HEK293 (cell line): ENCODE measurements at regions not wholly inside any gene's neighbourhood (a gene's known extent, or its start where the extent isn't known, plus 50 kb on each side); places are given as distances from the start of the nearest gene placed in this dataset.

Experiments
- ATF2 ChIP-seq: fragments of 450-650 bp; formaldehyde crosslinking; IDR thresholded peaks from 2 replicates; pipeline ENCODE4 v1.5.1; 2016; ENCODE audit warnings: missing biosample characterization, missing genetic modification characterization, low read depth
- REST ChIP-seq: fragments of 450-650 bp; formaldehyde crosslinking; IDR thresholded peaks from 2 replicates; pipeline ENCODE4 v1.5.1; 2016; ENCODE audit warnings: missing biosample characterization, missing genetic modification characterization
- YY1 ChIP-seq: fragments of 450-650 bp; formaldehyde crosslinking; IDR thresholded peaks from 2 replicates; pipeline ENCODE4 v1.5.1; 2018; ENCODE audit warnings: missing biosample characterization, missing genetic modification characterization
- ZBTB20 ChIP-seq: fragments of 450-650 bp; formaldehyde crosslinking; IDR thresholded peaks from 2 replicates; pipeline ENCODE4 v1.5.1; 2016; ENCODE audit warnings: missing biosample characterization, missing genetic modification characterization
- ZNF157 ChIP-seq: fragments of 450-650 bp; formaldehyde crosslinking; IDR thresholded peaks from 2 replicates; pipeline ENCODE4 v1.5.1; 2016; ENCODE audit warnings: missing biosample characterization, missing genetic modification characterization
- ZNF202 ChIP-seq: fragments of 450-650 bp; formaldehyde crosslinking; IDR thresholded peaks from 2 replicates; pipeline ENCODE4 v1.5.1; 2016; ENCODE audit warnings: missing biosample characterization, missing genetic modification characterization, borderline replicate concordance
- ZNF530 ChIP-seq: fragments of 450-650 bp; formaldehyde crosslinking; IDR thresholded peaks from 2 replicates; pipeline ENCODE4 v1.5.1; 2016; ENCODE audit warnings: low read depth, missing biosample characterization, missing genetic modification characterization
- ZNF558 ChIP-seq: fragments of 450-650 bp; formaldehyde crosslinking; IDR thresholded peaks from 2 replicates; pipeline ENCODE4 v1.5.1; 2016; ENCODE audit warnings: missing biosample characterization, missing genetic modification characterization
- ZNF629 ChIP-seq: fragments of 450-650 bp; formaldehyde crosslinking; IDR thresholded peaks from 2 replicates; pipeline ENCODE4 v1.5.1; 2017; ENCODE audit warnings: missing biosample characterization, missing genetic modification characterization
- TF ChIP-seq, protein P1 (sequence below): fragments of 450-650 bp; formaldehyde crosslinking; IDR thresholded peaks from 2 replicates; pipeline ENCODE4 v1.5.1; 2016; ENCODE audit warnings: missing biosample characterization, missing genetic modification characterization
- TF ChIP-seq, protein P2 (sequence below): fragments of 450-650 bp; formaldehyde crosslinking; IDR thresholded peaks from 2 replicates; pipeline ENCODE4 v1.5.1; 2017; ENCODE audit warnings: missing biosample characterization, missing genetic modification characterization

DNA sequence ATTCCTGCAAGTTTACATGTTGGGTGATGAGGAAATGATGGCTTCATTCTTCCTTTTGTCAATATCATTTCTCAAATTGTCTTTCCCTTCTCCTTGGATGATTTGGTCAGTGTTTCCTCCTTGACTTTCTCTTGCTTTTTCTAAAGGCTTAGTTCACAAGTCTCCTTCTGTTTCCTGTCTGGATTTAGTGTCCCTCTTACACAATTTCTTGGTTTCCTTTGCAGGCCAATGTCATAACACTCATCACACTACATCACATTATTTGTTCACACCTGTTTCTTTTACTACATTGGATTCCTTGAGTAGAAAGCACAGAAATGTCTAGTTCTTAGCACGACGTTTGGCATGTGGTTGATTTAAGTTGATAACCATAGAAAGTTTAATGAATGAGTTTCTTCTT lies 490.7 kb downstream of the TDRD3 start:
- TF ChIP-seq REST (tag by site-specific recombination) (no peak), ZNF558 (tag by site-specific recombination) (no peak), ZNF157 (tag by site-specific recombination) (no peak), ZNF530 (tag by site-specific recombination) (no peak), ZBTB20 (tag by site-specific recombination) (no peak), ATF2 (tag by site-specific recombination) (no peak), ZNF629 (tag by site-specific recombination) (no peak), ZNF202 (tag by site-specific recombination) (no peak), YY1 (no peak)
- TF ChIP-seq, protein P1, sequence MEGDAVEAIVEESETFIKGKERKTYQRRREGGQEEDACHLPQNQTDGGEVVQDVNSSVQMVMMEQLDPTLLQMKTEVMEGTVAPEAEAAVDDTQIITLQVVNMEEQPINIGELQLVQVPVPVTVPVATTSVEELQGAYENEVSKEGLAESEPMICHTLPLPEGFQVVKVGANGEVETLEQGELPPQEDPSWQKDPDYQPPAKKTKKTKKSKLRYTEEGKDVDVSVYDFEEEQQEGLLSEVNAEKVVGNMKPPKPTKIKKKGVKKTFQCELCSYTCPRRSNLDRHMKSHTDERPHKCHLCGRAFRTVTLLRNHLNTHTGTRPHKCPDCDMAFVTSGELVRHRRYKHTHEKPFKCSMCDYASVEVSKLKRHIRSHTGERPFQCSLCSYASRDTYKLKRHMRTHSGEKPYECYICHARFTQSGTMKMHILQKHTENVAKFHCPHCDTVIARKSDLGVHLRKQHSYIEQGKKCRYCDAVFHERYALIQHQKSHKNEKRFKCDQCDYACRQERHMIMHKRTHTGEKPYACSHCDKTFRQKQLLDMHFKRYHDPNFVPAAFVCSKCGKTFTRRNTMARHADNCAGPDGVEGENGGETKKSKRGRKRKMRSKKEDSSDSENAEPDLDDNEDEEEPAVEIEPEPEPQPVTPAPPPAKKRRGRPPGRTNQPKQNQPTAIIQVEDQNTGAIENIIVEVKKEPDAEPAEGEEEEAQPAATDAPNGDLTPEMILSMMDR (tag by site-specific recombination) = no peak
- TF ChIP-seq, protein P2, sequence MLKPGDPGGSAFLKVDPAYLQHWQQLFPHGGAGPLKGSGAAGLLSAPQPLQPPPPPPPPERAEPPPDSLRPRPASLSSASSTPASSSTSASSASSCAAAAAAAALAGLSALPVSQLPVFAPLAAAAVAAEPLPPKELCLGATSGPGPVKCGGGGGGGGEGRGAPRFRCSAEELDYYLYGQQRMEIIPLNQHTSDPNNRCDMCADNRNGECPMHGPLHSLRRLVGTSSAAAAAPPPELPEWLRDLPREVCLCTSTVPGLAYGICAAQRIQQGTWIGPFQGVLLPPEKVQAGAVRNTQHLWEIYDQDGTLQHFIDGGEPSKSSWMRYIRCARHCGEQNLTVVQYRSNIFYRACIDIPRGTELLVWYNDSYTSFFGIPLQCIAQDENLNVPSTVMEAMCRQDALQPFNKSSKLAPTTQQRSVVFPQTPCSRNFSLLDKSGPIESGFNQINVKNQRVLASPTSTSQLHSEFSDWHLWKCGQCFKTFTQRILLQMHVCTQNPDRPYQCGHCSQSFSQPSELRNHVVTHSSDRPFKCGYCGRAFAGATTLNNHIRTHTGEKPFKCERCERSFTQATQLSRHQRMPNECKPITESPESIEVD (tag by site-specific recombination) = no peak
